ENCODE measurements at regions not wholly inside any gene's neighbourhood (a gene's known extent, or its start where the extent isn't known, plus 50 kb on each side); places are given as distances from the start of the nearest gene placed in this dataset.

GRCh38 chr4:67103001-67103747 lies 442.1 kb downstream of the CENPC start:
- Histone ChIP-seq H3K4me3 (ENCODE audit: low read depth, low read length) (no peak overlapping the region), H3K27me3 (ENCODE audit: control insufficient read depth, insufficient read depth, low read length) (no peaks in the 10 kb centered on the region), H3K36me3 (ENCODE audit: control insufficient read depth, insufficient read depth, low read length) (no peaks in the 10 kb centered on the region)
- no peak for DNase-seq (ENCODE audit: low read depth)
- TF ChIP-seq CTCF (IDR thresholded peaks at IDR 0.05; ENCODE audit: insufficient read depth, low read length, poor library complexity, severe bottlenecking) = no peak

- DNase-seq (ENCODE audit: low read depth) = no peak
- H3K36me3 ChIP-seq (ENCODE audit: control insufficient read depth, insufficient read depth, low read length) = no peaks in the 10 kb centered on the region
- no peaks in the 10 kb centered on the region for H3K27me3 ChIP-seq (ENCODE audit: control insufficient read depth, insufficient read depth, low read length)
- no peak overlapping the region for H3K4me3 ChIP-seq (ENCODE audit: low read depth, low read length)
- TF ChIP-seq CTCF (IDR thresholded peaks at IDR 0.05; ENCODE audit: insufficient read depth, low read length, poor library complexity, severe bottlenecking) = no peak
Measured at GRCh38 chr4:67101612-67102011, 443.7 kb downstream of the CENPC start.

- Histone ChIP-seq H3K4me3 (ENCODE audit: low read depth, low read length) (no peak overlapping the region), H3K36me3 (ENCODE audit: control insufficient read depth, insufficient read depth, low read length) (no peaks in the 10 kb centered on the region), H3K27me3 (ENCODE audit: control insufficient read depth, insufficient read depth, low read length) (no peaks in the 10 kb centered on the region)
- no peak for DNase-seq (ENCODE audit: low read depth)
- TF ChIP-seq CTCF (IDR thresholded peaks at IDR 0.05; ENCODE audit: insufficient read depth, low read length, poor library complexity, severe bottlenecking) = no peak
Measured at GRCh38 chr4:67092351-67092750, 453.0 kb downstream of the CENPC start.

- TF ChIP-seq CTCF (IDR thresholded peaks at IDR 0.05; ENCODE audit: insufficient read depth, low read length, poor library complexity, severe bottlenecking) = no peak
- no peak for DNase-seq (ENCODE audit: low read depth)
- H3K36me3 ChIP-seq (ENCODE audit: control insufficient read depth, insufficient read depth, low read length) = no peaks in the 10 kb centered on the region
- no peaks in the 10 kb centered on the region for H3K27me3 ChIP-seq (ENCODE audit: control insufficient read depth, insufficient read depth, low read length)
- H3K4me3 ChIP-seq (ENCODE audit: low read depth, low read length) = no peak overlapping the region
Measured at GRCh38 chr4:67091673-67092072, 453.6 kb downstream of the CENPC start.

- DNase-seq (ENCODE audit: low read depth) = no peak
- Histone ChIP-seq H3K36me3 (ENCODE audit: control insufficient read depth, insufficient read depth, low read length) (no peaks in the 10 kb centered on the region), H3K27me3 (ENCODE audit: control insufficient read depth, insufficient read depth, low read length) (no peaks in the 10 kb centered on the region), H3K4me3 (ENCODE audit: low read depth, low read length) (no peak overlapping the region)
- peak; percentile 49 for TF ChIP-seq CTCF (IDR thresholded peaks at IDR 0.05; ENCODE audit: insufficient read depth, low read length, poor library complexity, severe bottlenecking)
Measured at GRCh38 chr4:67087897-67088296, 457.4 kb downstream of the CENPC start.

- Histone ChIP-seq H3K4me3 (ENCODE audit: low read depth, low read length) (no peak overlapping the region), H3K27me3 (ENCODE audit: control insufficient read depth, insufficient read depth, low read length) (no peaks in the 10 kb centered on the region), H3K36me3 (ENCODE audit: control insufficient read depth, insufficient read depth, low read length) (no peaks in the 10 kb centered on the region)
- no peak for DNase-seq (ENCODE audit: low read depth)
- no peak for TF ChIP-seq CTCF (IDR thresholded peaks at IDR 0.05; ENCODE audit: insufficient read depth, low read length, poor library complexity, severe bottlenecking)
Measured at GRCh38 chr4:67084783-67085182, 460.5 kb downstream of the CENPC start.
